ENCODE measurements at regions not wholly inside any gene's neighbourhood (a gene's known extent, or its start where the extent isn't known, plus 50 kb on each side); places are given as distances from the start of the nearest gene placed in this dataset.

GRCh38 chr14:24688030-24688658 lies 54.2 kb upstream of the GZMB start:
- Histone ChIP-seq H3K27ac (no peak overlapping the region), H3K4me3 (no peak overlapping the region), H3K9me3 (ENCODE audit: low read depth, low read length) (no peaks in the 10 kb centered on the region), H3K9ac (ENCODE audit: insufficient read length) (no peak overlapping the region), H3K36me3 (ENCODE audit: insufficient read depth, low read length) (no peaks in the 10 kb centered on the region)
- no peak for DNase-seq (ENCODE audit: low read depth, low spot score)
- TF ChIP-seq FOXP2 (optimal IDR thresholded peaks at IDR 0.05; ENCODE audit: control extremely low read depth, extremely low read length, insufficient read depth) (no peak), EZH2 (IDR thresholded peaks at IDR 0.05) (no peak), POLR2AphosphoS5 (IDR thresholded peaks at IDR 0.05; ENCODE audit: borderline replicate concordance, low read depth, low read length) (no peak)

Data from SK-N-MC (cell line).